ENCODE measurements at regions not wholly inside any gene's neighbourhood (a gene's known extent, or its start where the extent isn't known, plus 50 kb on each side); places are given as distances from the start of the nearest gene placed in this dataset.

DNA sequence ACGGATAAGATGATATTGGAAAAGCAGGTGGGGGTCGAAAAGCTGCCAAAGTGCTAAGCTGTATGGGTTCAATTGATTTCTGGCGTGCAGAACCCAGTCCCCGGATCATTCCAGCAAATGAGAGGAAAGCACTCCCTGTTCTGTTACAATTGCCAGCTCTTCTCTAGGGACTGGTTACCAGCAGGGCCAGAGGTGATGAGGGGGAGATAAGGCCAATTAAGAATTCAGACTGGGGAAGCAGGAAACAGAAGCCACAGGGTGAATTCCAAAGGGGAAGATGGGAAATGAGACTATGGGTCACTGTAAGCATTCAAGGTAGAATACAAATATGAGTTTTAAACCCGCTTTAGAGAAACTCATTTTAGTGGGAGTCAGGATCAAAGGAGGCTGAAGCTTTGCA lies 349.4 kb upstream of the MAP3K7 start (continued):
- no peak for TF ChIP-seq NRF1 (IDR thresholded peaks at IDR 0.05; ENCODE audit: low read depth, low read length)
- no peak for TF ChIP-seq HDAC2 (IDR thresholded peaks at IDR 0.05; ENCODE audit: borderline replicate concordance in 1 of 2, low read depth in 2 of 2, low read length in 2 of 2)
- TF ChIP-seq, protein P1, sequence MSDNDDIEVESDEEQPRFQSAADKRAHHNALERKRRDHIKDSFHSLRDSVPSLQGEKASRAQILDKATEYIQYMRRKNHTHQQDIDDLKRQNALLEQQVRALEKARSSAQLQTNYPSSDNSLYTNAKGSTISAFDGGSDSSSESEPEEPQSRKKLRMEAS (IDR thresholded peaks at IDR 0.05) = no peak
- TF ChIP-seq GABPA (IDR thresholded peaks at IDR 0.05; ENCODE audit: borderline replicate concordance, insufficient read depth, low read length) = no peak
- no peak for TF ChIP-seq BCL11A (IDR thresholded peaks at IDR 0.05; ENCODE audit: low read depth in 2 of 2, low read length in 2 of 2)
- no peak for TF ChIP-seq TAF7 (optimal IDR thresholded peaks at IDR 0.05; ENCODE audit: borderline replicate concordance, low read depth, low read length)
- TF ChIP-seq RBBP5 (IDR thresholded peaks at IDR 0.05; ENCODE audit: borderline replicate concordance, low read depth, low read length) = no peak
- no peak for TF ChIP-seq POU5F1 (IDR thresholded peaks at IDR 0.05; ENCODE audit: low read depth, low read length)
- TF ChIP-seq ZNF274 (IDR thresholded peaks at IDR 0.05; ENCODE audit: borderline replicate concordance, extremely low read depth, low read length) = no peak
- no peak for TF ChIP-seq CBX5 (IDR thresholded peaks at IDR 0.05; ENCODE audit: low read depth, low read length)
- TF ChIP-seq RXRA (IDR thresholded peaks at IDR 0.05; ENCODE audit: insufficient read depth, low read depth, low read length) = no peak
- no peak for TF ChIP-seq CBX8 (IDR thresholded peaks at IDR 0.05; ENCODE audit: borderline replicate concordance, low read depth, low read length)
- no peak for TF ChIP-seq TCF12 (IDR thresholded peaks at IDR 0.05; ENCODE audit: low read depth, low read length)
- TF ChIP-seq SIRT6 (IDR thresholded peaks at IDR 0.05; ENCODE audit: low read length) = no peak
- no peak for TF ChIP-seq CHD1 (IDR thresholded peaks at IDR 0.05; ENCODE audit: low read depth, low read length)
- TF ChIP-seq NANOG (IDR thresholded peaks at IDR 0.05; ENCODE audit: insufficient read depth, low read depth, low read length, poor library complexity, severe bottlenecking) = no peak
- TF ChIP-seq, protein P2, sequence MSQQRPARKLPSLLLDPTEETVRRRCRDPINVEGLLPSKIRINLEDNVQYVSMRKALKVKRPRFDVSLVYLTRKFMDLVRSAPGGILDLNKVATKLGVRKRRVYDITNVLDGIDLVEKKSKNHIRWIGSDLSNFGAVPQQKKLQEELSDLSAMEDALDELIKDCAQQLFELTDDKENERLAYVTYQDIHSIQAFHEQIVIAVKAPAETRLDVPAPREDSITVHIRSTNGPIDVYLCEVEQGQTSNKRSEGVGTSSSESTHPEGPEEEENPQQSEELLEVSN (IDR thresholded peaks at IDR 0.05) = no peak
- TF ChIP-seq HDAC6 (IDR thresholded peaks at IDR 0.05; ENCODE audit: low read depth, low read length) = no peak

Data from H1 (cell line).